ENCODE measurements at regions not wholly inside any gene's neighbourhood (a gene's known extent, or its start where the extent isn't known, plus 50 kb on each side); places are given as distances from the start of the nearest gene placed in this dataset.

GRCh38 chr7:14092331-14092730 lies 102.9 kb upstream of the ETV1 start (continued):
- no peak for TF ChIP-seq DZIP1 (CRISPR knock-in tag; IDR thresholded peaks at IDR 0.05)

- FAIRE-seq (no peak), DNase-seq (ENCODE audit: low spot score) (no peak), ATAC-seq (no peak)
- in situ Hi-C loops (cut with HindIII; ENCODE audit: extremely low pct_ligation_motif_present, low pct_unique_long_range_greater_than_20kb): no loop called here
- Histone ChIP-seq H3K4me1 (ENCODE audit: insufficient read depth, low read length) (no peaks in the 10 kb centered on the region), H3K9ac (ENCODE audit: insufficient read depth, low read depth, low read length) (no peak overlapping the region), H2AFZ (ENCODE audit: low read length) (no peak overlapping the region), H3K36me3 (replicated peaks in 1 of 2; ENCODE audit: control insufficient read depth in 1 of 2, insufficient read depth in 2 of 2, low read length in 2 of 2) (no peaks in the 10 kb centered on the region), H3K27ac (ENCODE audit: extremely low read length, insufficient read depth, low read length) (no peak overlapping the region), H3K4me3 (replicated peaks in 1 of 3; ENCODE audit: insufficient read depth in 1 of 3, low read depth in 2 of 3, low read length in 3 of 3) (no peak overlapping the region), H3K4me2 (ENCODE audit: low read depth, low read length) (no peak overlapping the region), H3K79me2 (ENCODE audit: insufficient read depth, low read length) (no peaks in the 10 kb centered on the region), H4K20me1 (ENCODE audit: insufficient read depth, low read length) (no peaks in the 10 kb centered on the region), H3K9me3 (ENCODE audit: low read length) (peaks cover 90% of the 10 kb centered on the region), H3K27me3 (ENCODE audit: control insufficient read depth in 1 of 2, insufficient read depth in 2 of 2, low read length in 2 of 2) (no peaks in the 10 kb centered on the region)
- WGBS (ENCODE audit: low lambda C conversion rate): 3% methylated on average over 1 of the region's 1 CpG
- ChIA-PET CTCF (ENCODE audit: low intra/inter-chr PET ratio, low total read pairs) (no interaction called here), POLR2A (no interaction called here)
- TF ChIP-seq NCOA2 (CRISPR knock-in tag; IDR thresholded peaks at IDR 0.05) (no peak), ZNF317 (CRISPR knock-in tag; IDR thresholded peaks at IDR 0.05) (peak; percentile 95)
- intact Hi-C loops (cut with micrococcal nuclease; ENCODE audit: unreplicated experiment): no loop called here
- no TSS peak for BruUV-seq (replicated peaks)
Observed at GRCh38 chr7:14085901-14086300, 96.4 kb upstream of the ETV1 start.

- no TSS peak for BruUV-seq (replicated peaks)
- CTCF ChIA-PET (ENCODE audit: low intra/inter-chr PET ratio, low total read pairs): no interaction called here
- in situ Hi-C loops (cut with HindIII; ENCODE audit: extremely low pct_ligation_motif_present, low pct_unique_long_range_greater_than_20kb): no loop called here
- no peaks in the 10 kb centered on the region for H3K4me1 ChIP-seq (ENCODE audit: insufficient read depth, low read length)
- 8% methylated on average over 2 of the region's 2 CpGs for WGBS (ENCODE audit: low lambda C conversion rate)
- H3K4me3 ChIP-seq (replicated peaks in 1 of 3; ENCODE audit: insufficient read depth in 1 of 3, low read depth in 2 of 3, low read length in 3 of 3): no peak overlapping the region
- FAIRE-seq (no peak), DNase-seq (ENCODE audit: low spot score) (no peak), ATAC-seq (no peak)
- H3K9me3 ChIP-seq (ENCODE audit: low read length): peaks cover 88% of the 10 kb centered on the region
- H4K20me1 ChIP-seq (ENCODE audit: insufficient read depth, low read length): no peaks in the 10 kb centered on the region
- no peak overlapping the region for H3K27ac ChIP-seq (ENCODE audit: extremely low read length, insufficient read depth, low read length)
- TF ChIP-seq ZNF644 (CRISPR knock-in tag; IDR thresholded peaks at IDR 0.05; ENCODE audit: low read depth) (no peak), PHF20 (CRISPR knock-in tag; IDR thresholded peaks at IDR 0.05) (no peak), U2AF1 (optimal IDR thresholded peaks at IDR 0.05; ENCODE audit: low read depth, low read length) (no peak)
- intact Hi-C loops (cut with micrococcal nuclease; ENCODE audit: unreplicated experiment): no loop called here
- H3K4me2 ChIP-seq (ENCODE audit: low read depth, low read length): no peak overlapping the region
- POLR2A ChIA-PET: no interaction called here
- no peaks in the 10 kb centered on the region for H3K79me2 ChIP-seq (ENCODE audit: insufficient read depth, low read length)
- H3K36me3 ChIP-seq (replicated peaks in 1 of 2; ENCODE audit: control insufficient read depth in 1 of 2, insufficient read depth in 2 of 2, low read length in 2 of 2): no peaks in the 10 kb centered on the region
- no peak overlapping the region for H2AFZ ChIP-seq (ENCODE audit: low read length)
- H3K9ac ChIP-seq (ENCODE audit: insufficient read depth, low read depth, low read length): no peak overlapping the region
- no peaks in the 10 kb centered on the region for H3K27me3 ChIP-seq (ENCODE audit: control insufficient read depth in 1 of 2, insufficient read depth in 2 of 2, low read length in 2 of 2)
Observed at GRCh38 chr7:14083761-14084160, 94.3 kb upstream of the ETV1 start.
